ENCODE measurements at regions not wholly inside any gene's neighbourhood (a gene's known extent, or its start where the extent isn't known, plus 50 kb on each side); places are given as distances from the start of the nearest gene placed in this dataset.
A peak's percentile ranks its signal among the peaks of the same experiment; 100 is the strongest.

DNA sequence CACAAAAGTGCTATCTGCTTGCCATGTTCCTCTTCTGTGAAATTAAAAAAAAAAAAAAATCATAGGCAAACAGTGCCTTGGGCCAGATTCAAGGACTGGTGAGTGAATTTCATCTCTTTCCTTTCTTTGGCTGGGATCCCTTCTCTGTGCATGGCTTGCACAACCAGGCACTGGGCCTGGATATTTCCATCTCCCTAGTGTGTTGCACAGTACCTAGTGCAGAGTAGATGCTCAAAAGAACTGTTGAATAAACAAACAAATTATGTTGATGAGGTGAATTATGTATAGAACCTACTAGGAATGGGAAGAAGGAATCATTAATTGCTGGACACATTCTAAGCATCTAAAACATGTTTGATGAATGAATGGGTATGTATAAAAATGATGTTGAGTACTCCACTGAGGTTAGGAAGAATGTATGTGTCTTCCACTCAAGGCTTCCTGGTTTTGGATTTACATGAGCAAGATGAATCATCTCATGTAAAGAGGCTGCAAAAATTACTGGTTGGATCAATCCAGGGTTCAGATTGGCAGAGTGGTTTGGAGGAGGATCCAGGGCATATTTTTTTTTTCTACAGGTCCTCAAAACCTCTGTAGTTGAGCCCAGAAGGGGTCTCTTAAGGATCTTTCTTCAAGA lies 93.2 kb downstream of the EMP1 start:
- Histone ChIP-seq H3K4me3 (no peak overlapping the region), H3K27me3 (ENCODE audit: insufficient read depth in 3 of 3, low read length in 2 of 3) (no peaks in the 10 kb centered on the region), H3K9me3 (no peaks in the 10 kb centered on the region), H3K36me3 (ENCODE audit: insufficient read depth in 1 of 2, low read depth in 1 of 2) (no peaks in the 10 kb centered on the region), H3K4me1 (no peaks in the 10 kb centered on the region), H3K27ac (no peak overlapping the region)
- TF ChIP-seq, protein P1, sequence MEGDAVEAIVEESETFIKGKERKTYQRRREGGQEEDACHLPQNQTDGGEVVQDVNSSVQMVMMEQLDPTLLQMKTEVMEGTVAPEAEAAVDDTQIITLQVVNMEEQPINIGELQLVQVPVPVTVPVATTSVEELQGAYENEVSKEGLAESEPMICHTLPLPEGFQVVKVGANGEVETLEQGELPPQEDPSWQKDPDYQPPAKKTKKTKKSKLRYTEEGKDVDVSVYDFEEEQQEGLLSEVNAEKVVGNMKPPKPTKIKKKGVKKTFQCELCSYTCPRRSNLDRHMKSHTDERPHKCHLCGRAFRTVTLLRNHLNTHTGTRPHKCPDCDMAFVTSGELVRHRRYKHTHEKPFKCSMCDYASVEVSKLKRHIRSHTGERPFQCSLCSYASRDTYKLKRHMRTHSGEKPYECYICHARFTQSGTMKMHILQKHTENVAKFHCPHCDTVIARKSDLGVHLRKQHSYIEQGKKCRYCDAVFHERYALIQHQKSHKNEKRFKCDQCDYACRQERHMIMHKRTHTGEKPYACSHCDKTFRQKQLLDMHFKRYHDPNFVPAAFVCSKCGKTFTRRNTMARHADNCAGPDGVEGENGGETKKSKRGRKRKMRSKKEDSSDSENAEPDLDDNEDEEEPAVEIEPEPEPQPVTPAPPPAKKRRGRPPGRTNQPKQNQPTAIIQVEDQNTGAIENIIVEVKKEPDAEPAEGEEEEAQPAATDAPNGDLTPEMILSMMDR (IDR thresholded peaks at IDR 0.05) = no peak
- DNase-seq = peak; percentile 39 to 61
- intact Hi-C loops (cut with DNase I) = loop anchor here in 1 of 2 donors (10.0 kb wide), 1 partner anchor 245 kb away; no protein-coding TSS in a partner anchor
- ATAC-seq = peak in 3 of 4 donors; percentile 55 to 78 (median 57)

DNA sequence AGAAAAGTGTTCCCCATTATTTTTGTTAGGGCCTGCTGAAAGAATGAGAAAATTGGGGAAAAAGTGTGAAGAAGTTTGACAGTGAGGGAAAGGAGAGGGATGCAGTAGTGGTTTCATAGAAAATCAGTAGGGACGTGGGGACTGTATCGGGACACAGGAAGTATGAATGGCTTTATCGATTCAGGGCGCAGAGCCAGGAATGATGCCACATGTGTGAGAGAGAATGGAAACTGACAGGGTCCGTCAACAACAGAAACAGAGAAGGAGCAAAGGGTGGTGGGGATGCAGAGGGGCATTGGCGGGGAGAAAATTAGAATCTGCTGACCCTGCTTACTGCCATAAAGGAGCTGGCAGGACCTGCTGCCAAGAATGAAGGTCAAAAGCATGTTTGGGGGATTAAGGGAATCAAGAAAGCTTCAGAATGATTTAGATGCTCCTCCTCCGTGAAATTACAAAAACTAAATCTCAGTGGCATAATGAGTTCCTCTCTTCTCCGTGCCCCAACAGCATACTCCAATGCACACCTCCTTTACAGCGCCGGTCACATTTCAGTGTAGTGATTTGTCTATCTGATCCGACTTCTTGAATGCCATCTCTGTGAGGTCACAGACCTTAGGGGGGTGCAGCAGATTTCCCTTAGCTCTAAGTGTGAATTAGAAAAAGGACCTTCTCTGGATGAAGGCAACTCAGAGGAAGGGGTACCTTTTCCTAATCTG lies 92.6 kb downstream of the EMP1 start:
- H3K36me3 ChIP-seq (ENCODE audit: insufficient read depth in 1 of 2, low read depth in 1 of 2) = no peaks in the 10 kb centered on the region
- no peaks in the 10 kb centered on the region for H3K4me1 ChIP-seq
- no peak overlapping the region for H3K27ac ChIP-seq
- no peak for DNase-seq
- intact Hi-C loops (cut with DNase I) = loop anchor here in 1 of 2 donors (10.0 kb wide), 1 partner anchor 246 kb away; no protein-coding TSS in a partner anchor
- peak in 1 of 4 donors; percentile 42 for ATAC-seq
- TF ChIP-seq, protein P1 (IDR thresholded peaks at IDR 0.05) = no peak
- no peak overlapping the region for H3K4me3 ChIP-seq
- H3K9me3 ChIP-seq = no peaks in the 10 kb centered on the region
- 13 to 34% (median 19%) methylated on average over 11 of the region's 11 CpGs for WGBS, 3 donors
- H3K27me3 ChIP-seq (ENCODE audit: insufficient read depth in 3 of 3, low read length in 2 of 3) = no peaks in the 10 kb centered on the region

DNA sequence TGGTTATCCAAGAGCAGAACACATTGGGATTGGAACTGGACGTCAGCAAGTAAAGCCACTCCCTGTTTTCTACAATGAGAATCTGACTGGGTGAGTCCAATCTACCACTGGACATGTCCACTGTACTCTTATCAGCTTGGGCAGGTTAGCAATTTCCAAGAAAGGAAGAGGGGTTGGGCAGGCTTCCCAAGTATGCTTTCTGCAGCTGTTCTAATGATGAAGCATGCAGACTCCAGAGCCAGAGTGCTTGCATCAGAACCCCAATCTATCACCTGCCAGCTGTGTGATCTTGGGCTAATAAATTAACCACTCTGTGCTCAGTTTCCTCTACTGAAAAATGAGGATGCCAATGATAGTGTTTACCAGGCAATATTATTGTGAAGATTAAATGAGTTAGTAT lies 92.0 kb downstream of the EMP1 start:
- intact Hi-C loops (cut with DNase I) = loop anchor here in 1 of 2 donors (10.0 kb wide), 1 partner anchor 246 kb away; no protein-coding TSS in a partner anchor
- Histone ChIP-seq H3K27ac (no peak overlapping the region), H3K27me3 (ENCODE audit: insufficient read depth in 3 of 3, low read length in 2 of 3) (no peaks in the 10 kb centered on the region), H3K36me3 (ENCODE audit: insufficient read depth in 1 of 2, low read depth in 1 of 2) (no peaks in the 10 kb centered on the region), H3K4me1 (no peaks in the 10 kb centered on the region), H3K4me3 (no peak overlapping the region), H3K9me3 (no peaks in the 10 kb centered on the region)
- TF ChIP-seq, protein P1 (IDR thresholded peaks at IDR 0.05) = no peak
- peak in 2 of 4 donors; percentile 55 to 63 for ATAC-seq
- WGBS, 3 donors = 0 to 10% (median 0%) methylated on average over 1 of the region's 1 CpG
- DNase-seq = no peak

DNA sequence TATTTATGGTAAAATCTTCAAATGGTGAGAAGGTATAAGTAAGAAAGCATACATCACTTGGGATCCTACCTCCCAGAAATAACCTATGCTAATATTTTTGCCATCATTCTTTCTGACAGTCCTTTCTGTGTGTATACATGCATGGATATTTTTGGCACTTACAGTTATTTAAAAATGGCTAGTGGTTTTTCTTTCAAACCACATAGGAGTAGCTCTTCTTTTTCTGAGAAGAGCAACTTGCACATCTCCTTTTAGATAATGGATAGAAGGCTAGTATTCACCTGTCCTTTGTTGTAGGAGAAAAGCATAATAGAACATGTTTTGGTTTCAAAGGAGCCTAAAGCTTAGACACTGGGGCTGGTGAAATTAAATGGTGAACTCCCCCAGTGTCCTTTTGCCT lies 87.3 kb downstream of the EMP1 start:
- TF ChIP-seq, protein P1 (IDR thresholded peaks at IDR 0.05) = no peak
- intact Hi-C loops (cut with DNase I) = loop anchor here in 1 of 2 donors (10.0 kb wide), 1 partner anchor 251 kb away; no protein-coding TSS in a partner anchor
- peaks cover 0 to 9% (median 0%) of the 10 kb centered on the region in 3 donors for H3K27me3 ChIP-seq (ENCODE audit: insufficient read depth in 3 of 3, low read length in 2 of 3)

More for the DNA sequence above, 87.3 kb downstream of the EMP1 start:
- no peaks in the 10 kb centered on the region for H3K9me3 ChIP-seq
- H3K36me3 ChIP-seq (ENCODE audit: insufficient read depth in 1 of 2, low read depth in 1 of 2) = no peaks in the 10 kb centered on the region
- H3K4me3 ChIP-seq = no peak overlapping the region
- no peak for DNase-seq
- no peaks in the 10 kb centered on the region for H3K4me1 ChIP-seq
- no peak overlapping the region for H3K27ac ChIP-seq
- no peak for ATAC-seq
